ENCODE measurements at regions not wholly inside any gene's neighbourhood (a gene's known extent, or its start where the extent isn't known, plus 50 kb on each side); places are given as distances from the start of the nearest gene placed in this dataset.

DNA sequence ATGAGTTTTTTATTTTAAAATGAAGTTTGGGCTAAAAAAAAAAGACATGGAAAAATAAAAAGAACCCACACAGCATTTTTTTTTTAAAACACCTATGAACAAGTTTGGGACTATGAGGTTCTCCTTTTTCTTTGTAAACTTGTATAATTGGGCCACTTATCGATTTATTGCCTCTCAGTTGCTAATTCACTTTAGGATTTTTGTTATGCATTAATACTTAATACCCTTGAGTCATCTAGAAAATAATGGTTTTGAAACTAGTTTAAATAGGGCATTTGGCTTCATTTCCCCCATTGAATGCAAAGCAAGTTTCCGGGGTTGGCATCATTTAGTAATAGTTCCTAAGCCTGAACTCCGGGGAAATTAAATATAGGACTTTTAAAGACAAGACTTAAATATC lies 312.8 kb upstream of the RGS6 start:
- Histone ChIP-seq H2BK120ac (ENCODE audit: low read depth, low read length, poor library complexity, severe bottlenecking) (no peak overlapping the region), H3T11ph (ENCODE audit: low read length) (no peak overlapping the region), H2BK5ac (ENCODE audit: insufficient read length, low read length) (no peak overlapping the region), H4K20me1 (ENCODE audit: control insufficient read depth, insufficient read depth, insufficient read length) (no peaks in the 10 kb centered on the region), H3K27me3 (ENCODE audit: insufficient read depth, low read length) (no peaks in the 10 kb centered on the region), H3K56ac (ENCODE audit: insufficient read length, low read depth, low read length) (no peak overlapping the region), H3K4ac (ENCODE audit: low read depth, low read length) (no peak overlapping the region), H2BK20ac (ENCODE audit: low read depth, low read length, poor library complexity, severe bottlenecking) (no peak overlapping the region), H3K9ac (ENCODE audit: extremely low read depth, insufficient read length, low read length) (no peak overlapping the region), H3K23ac (ENCODE audit: insufficient read length, low read depth, low read length) (no peak overlapping the region), H2AK5ac (ENCODE audit: insufficient read length, low read length) (no peak overlapping the region), H3K9me3 (ENCODE audit: control insufficient read depth, low read depth, low read length) (no peaks in the 10 kb centered on the region), H4K91ac (ENCODE audit: insufficient read length, low read depth, low read length) (no peak overlapping the region), H3K27ac (ENCODE audit: insufficient read length, low read depth, low read length) (no peak overlapping the region), H3K14ac (ENCODE audit: insufficient read depth, low read length) (no peak overlapping the region), H2AFZ (ENCODE audit: low read length) (no peak overlapping the region), H2BK12ac (ENCODE audit: insufficient read length, low read depth, low read length) (no peak overlapping the region), H3K79me1 (ENCODE audit: insufficient read depth, low read depth, low read length, poor library complexity, severe bottlenecking) (no peaks in the 10 kb centered on the region), H3K4me2 (ENCODE audit: insufficient read depth, insufficient read length, low read length) (no peak overlapping the region), H3K18ac (ENCODE audit: insufficient read length, low read depth, low read length) (no peak overlapping the region), H3K23me2 (ENCODE audit: insufficient read length, low read depth, low read length, poor library complexity, severe bottlenecking) (no peaks in the 10 kb centered on the region), H4K5ac (ENCODE audit: insufficient read length, low read depth, low read length) (no peak overlapping the region), H4K8ac (replicated peaks; ENCODE audit: insufficient read length, low read depth, low read length) (no peak overlapping the region), H3K79me2 (ENCODE audit: insufficient read depth, low read length) (no peaks in the 10 kb centered on the region), H2BK15ac (ENCODE audit: low read depth, low read length) (no peak overlapping the region), H3K4me1 (ENCODE audit: insufficient read depth, low read length) (peaks cover 3% of the 10 kb centered on the region; the same call in 1 of the 2 replicates)
- peaks cover 25 to 30% of the 10 kb centered on the region in 2 experiments for H3K4me1 Mint-ChIP-seq
- H3K36me3 Mint-ChIP-seq (ENCODE audit: insufficient read depth in 1 of 3, low read depth in 3 of 3), result peaks cover 3 to 32% (median 20%) of the 10 kb centered on the region in 3 experiments; a peak in 6 of 7 replicates
- WGBS (ENCODE audit: extremely low coverage, insufficient read length, low lambda C conversion rate), result no CpG with 5 or more reads among the region's 3 CpGs
- no peak for DNase-seq
- no peak overlapping the region for H3K4me3 Mint-ChIP-seq
- H3K27ac Mint-ChIP-seq, result no peak overlapping the region
- H3K27me3 Mint-ChIP-seq (ENCODE audit: low read depth), result no peaks in the 10 kb centered on the region
- TF ChIP-seq, protein P1, sequence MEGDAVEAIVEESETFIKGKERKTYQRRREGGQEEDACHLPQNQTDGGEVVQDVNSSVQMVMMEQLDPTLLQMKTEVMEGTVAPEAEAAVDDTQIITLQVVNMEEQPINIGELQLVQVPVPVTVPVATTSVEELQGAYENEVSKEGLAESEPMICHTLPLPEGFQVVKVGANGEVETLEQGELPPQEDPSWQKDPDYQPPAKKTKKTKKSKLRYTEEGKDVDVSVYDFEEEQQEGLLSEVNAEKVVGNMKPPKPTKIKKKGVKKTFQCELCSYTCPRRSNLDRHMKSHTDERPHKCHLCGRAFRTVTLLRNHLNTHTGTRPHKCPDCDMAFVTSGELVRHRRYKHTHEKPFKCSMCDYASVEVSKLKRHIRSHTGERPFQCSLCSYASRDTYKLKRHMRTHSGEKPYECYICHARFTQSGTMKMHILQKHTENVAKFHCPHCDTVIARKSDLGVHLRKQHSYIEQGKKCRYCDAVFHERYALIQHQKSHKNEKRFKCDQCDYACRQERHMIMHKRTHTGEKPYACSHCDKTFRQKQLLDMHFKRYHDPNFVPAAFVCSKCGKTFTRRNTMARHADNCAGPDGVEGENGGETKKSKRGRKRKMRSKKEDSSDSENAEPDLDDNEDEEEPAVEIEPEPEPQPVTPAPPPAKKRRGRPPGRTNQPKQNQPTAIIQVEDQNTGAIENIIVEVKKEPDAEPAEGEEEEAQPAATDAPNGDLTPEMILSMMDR (conservative IDR thresholded peaks at IDR 0.05), result no peak
- no peaks in the 10 kb centered on the region for H3K9me3 Mint-ChIP-seq
